Femur (tissue), 1 donor: ENCODE measurements at regions not wholly inside any gene's neighbourhood (a gene's known extent, or its start where the extent isn't known, plus 50 kb on each side); places are given as distances from the start of the nearest gene placed in this dataset.
"Not testable (repeated sequence)": the region's sequence is repeated elsewhere in the genome, so short reads cannot be mapped to it uniquely, and the experiment has no call there.

Experiments
- DNase-seq: peaks from one replicate; pipeline ENCODE4 v3.0.0-alpha.2; 2017

DNA sequence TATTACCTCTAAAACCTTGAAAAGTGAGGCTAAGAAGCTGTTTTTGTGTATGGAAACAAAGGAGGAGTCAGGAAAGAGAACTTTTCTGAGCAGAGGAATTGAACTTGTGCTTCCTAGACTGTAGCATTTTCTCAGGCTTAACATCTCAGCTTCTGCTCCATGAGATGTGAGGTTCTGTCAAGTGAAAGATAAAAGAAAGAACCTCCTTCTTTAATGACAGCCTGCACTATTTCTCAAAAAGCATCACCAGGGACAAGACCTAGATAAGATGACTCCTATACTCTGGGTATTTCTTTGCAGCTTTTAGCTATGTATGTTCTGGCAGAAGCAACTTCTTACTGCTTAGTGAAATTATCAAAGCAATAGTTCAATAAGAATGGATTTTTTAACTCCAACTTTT is 87.6 kb upstream of the KCNQ5 start:
- DNase-seq, result no peak

DNA sequence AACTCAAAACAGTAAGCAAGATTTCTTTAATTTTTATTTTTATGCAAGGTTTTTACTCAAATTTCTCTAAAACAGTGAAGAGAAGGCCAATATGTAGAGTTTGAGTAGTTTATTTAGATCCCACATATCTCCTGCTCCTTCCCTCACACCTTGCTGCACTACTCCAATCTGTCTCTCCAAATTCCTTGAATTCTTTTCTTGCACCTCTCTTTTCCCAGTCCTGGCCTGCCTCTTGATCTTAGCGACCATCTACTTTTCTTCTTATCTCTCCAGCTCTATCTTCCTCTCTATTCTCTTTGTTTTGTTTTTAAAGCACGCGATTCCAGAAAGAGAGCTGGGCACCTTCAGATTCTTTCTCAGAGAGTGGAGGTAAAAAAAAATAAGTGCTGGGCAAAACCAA is 86.7 kb upstream of the KCNQ5 start:
- DNase-seq, result no peak

DNA sequence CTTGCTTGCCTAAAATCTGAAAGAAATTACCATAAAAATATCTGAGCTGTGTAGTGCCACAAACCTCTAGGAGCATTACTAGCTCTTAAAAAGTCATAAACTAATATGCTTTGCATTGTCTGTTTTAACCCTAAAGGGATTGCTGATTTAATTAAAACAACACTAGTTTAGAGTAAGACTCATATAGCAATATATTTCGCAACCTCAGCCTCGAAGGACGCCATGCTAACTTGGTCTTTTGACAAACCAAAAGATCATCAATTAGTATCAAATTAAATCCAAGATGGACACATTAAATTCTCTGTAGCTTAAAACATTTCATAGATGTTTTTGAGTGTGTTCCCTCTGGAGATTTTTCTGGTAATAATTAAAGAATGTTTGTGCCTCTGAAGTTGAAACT is 74.8 kb upstream of the KCNQ5 start:
- no peak for DNase-seq

DNA sequence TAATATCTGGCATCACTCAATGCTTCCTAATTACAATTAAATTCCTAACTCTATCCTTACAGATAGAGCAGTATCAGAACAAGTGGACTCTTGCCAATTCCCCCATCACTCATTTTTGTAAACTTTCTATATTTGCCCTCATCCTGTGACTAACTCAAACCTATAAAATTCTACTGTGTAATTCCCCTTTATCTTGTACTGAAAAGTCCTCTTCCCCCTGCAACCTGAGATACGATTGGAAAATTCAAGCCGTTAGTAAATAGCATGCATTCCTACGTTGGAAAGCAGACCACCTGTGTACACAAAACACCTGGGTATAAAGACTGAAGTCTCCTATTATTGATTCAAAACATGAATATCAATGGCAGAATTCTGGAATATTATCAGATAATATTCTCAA is 70.4 kb upstream of the KCNQ5 start:
- DNase-seq, result no peak

DNA sequence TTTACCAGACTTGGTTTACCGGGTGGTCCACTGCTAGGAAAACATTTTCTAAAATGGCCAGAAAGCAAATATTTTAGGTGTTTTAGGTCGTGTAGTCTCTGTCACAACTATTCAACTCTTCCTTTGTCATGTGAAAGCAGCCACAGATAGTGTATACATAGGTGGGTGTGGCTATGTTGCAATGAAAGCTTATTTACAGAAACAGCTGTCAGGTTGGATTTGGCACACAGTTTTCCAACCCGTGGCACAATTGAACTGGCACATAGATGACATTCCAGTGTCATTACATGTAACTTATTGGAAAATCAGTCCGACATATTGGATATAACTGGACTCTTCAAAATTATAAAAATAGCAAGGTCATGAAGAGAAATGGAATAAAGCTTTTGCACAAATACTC is 68.9 kb upstream of the KCNQ5 start:
- DNase-seq, result peak; percentile 32

DNA sequence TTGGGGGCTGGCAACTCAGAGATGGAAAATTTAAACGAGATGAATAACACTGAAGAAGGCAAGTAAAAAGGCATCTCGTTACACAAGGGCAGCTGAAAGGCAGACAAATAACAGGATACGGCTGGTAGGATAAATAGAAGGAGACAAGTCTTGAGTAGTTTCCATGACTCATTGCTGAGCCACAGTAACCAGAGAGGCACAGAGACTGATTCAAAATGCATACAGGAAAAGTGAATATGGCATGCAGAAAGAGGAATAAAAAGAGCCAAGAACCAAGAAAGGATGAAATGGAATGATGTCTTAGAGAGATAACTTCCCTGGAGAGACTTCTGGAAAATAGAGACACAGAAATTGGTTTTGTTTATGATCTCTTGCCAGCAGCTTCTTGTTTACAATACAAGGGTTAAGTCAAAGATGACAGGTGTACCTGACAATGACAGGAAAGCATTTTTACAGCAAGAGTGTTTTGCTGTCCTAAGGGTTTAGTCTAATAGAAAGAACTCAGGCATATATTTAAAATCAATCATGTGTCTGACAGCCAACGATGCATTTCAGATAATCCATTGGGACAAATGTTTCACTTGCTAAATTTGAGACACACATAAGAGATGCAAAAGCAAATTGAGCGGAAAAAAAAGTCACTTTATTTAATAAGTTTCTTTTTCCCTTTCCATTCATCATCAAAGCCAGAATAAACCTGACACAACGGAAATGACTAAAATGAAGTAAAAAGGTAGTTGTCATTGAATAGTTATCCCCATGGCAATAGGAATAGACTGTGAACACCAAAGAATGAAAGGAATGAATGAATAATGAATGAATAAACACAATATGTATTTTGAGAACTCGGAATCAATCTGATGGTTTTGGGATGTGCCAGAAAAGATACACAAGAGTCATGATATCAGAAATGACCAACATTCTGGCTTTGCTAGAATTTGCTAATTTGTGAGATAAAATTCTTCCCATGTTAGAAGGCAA is 68.0 kb upstream of the KCNQ5 start:
- DNase-seq, result no peak

DNA sequence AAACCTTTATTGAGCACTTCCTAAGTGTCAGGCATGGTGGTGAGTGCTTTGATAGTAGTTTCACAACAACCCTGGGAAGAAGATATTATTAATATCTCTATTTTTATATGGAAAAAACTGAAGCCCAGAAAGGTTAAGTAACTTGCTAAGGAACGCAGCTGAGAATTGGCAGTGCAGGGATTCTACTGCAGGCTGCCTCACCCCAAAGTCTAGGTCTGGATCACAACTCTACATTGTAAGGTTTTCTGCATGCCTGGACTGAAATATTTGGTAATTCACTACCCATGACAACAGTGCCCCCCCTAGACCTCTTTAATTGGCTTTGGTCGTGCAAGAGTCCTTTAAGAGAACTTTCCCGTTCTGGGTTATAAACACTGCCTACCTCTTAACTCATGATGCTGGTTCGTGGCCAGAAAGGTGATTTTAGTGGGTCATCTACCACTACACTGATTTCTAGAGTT is 67.1 kb upstream of the KCNQ5 start:
- no peak for DNase-seq

DNA sequence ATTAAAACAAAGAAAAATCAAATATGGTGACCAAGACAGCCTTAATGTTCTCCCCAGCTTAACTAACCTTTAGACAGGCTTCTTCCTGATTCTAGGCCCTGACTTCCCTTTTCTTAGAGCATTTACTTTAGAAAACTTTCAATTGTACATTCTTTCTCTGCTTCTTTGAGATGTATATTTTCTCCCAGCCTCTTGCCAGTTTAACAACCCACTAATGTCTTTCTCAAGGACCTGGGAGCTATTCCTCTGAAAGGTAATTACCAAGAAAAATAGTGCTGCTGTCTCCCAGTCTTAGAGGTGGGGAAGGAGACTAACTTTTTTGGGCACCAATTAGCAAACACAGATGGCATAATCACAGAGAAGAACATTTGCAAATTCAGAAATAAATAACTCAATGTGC is 62.8 kb upstream of the KCNQ5 start:
- DNase-seq, result no peak

DNA sequence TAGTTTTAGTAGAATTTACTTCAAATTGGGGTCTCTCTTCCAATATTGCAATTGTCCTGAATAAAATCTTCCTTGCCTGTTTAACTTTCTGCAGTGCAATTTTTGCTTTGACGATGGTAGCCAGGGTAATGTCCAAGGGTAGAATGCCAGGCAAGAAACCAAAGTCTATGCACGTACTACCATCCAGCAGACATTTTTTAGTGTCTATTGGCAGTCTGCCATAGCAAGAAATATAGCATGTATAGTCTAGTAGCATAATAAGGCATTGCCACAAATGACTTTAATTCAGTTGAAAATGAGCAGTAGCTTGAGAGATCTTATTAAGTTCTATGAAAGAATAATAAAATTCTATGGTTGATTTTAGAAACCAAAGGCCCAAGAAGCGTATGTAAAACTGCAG is 62.3 kb upstream of the KCNQ5 start:
- DNase-seq, result no peak

DNA sequence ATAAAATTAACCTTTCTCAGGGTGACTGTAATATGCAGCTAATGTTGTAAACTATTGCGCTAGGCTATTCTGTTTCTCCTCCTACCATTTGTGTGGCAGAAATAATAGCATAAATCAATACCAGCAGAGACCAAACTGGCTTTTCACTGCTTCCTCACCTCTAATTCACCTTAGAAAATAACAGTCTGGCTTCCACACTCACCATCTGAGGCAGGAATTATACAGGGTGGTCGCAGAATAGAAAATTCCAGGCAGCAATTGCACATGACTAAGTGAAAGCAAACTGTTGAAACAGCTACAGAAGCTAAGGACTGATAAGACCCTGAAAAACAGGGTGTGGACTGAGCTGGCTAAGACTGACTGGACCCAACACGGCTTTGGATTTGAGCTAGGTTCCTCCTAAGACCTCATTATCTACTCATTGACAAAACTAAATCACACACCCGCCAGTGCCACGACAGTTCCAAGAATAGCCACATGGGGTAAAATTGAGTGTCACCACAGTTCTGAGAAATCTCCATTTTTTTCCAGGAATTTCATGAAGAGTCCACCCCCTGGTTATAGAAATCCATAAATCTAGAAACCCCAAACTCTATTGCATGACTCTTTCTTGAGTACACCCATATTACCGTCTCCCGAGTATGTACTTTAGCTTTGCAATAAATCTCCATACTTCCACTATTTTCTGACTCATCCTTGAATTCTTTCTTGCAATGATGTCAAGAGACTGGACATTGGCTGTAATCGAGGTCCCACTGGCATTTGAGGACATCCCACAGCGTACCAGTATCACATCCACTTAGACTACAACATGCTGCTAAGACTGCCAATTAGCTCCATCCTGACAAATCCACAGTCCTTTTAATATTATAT is 60.9 kb upstream of the KCNQ5 start:
- no peak for DNase-seq

DNA sequence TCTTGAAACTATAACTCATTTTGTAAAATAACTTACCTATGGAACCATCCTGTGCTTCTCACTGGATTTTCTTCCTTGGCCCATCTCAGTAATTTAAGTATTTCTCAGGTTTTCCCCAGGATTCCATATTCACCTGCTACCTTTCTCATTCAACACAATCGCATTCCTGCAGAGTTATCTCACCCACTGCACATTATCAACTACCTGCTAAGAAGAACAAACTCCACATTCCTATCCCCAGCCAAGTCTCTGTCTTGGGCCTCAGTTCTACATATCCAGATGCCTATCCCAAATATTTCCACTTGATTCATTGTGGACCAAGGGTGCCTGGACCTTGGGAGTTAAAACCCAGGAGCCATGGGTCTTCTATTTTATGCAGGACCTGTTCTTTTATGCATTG is 60.2 kb upstream of the KCNQ5 start:
- no peak for DNase-seq

DNA sequence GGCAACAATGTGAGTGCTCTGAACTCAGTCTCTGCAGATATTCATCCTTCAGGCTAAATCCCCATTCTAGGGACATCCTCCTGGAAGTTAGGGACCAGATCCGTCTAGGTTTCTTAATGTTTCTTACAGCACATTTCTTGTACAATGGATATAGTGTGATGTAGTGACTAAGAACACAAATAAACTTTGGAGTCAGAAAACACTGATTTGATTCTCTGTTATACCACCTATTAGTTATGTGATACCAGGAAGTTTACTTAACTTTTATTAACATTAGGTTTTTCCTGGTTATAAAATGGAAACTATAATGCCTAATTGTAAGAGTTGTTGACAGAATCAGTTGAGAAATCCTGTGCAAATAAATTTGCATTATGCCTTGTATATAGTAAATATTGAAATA is 57.6 kb upstream of the KCNQ5 start:
- DNase-seq, result no peak

DNA sequence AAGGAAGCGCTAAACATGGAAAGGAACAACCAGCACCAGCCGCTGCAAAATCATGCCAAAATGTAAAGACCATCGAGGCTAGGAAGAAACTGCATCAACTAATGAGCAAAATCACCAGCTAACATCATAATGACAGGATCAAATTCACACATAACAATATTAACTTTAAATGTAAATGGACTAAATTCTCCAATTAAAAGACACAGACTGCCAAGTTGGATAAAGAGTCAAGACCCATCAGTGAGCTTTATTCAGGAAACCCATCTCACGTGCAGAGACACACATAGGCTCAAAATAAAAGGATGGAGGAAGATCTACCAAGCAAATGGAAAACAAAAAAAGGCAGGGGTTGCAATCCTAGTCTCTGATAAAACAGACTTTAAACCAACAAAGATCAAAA is 49.9 kb upstream of the KCNQ5 start:
- DNase-seq, result not testable (repeated sequence)
